ENCODE measurements at regions not wholly inside any gene's neighbourhood (a gene's known extent, or its start where the extent isn't known, plus 50 kb on each side); places are given as distances from the start of the nearest gene placed in this dataset.

GRCh38 chr21:24870633-24871032 lies 736.6 kb downstream of the MRPL39 start:
- no peak for DNase-seq

GRCh38 chr21:24869862-24870261 lies 737.4 kb downstream of the MRPL39 start:
- DNase-seq: no peak

GRCh38 chr21:24868117-24868516 lies 739.2 kb downstream of the MRPL39 start:
- no peak for DNase-seq

GRCh38 chr21:24861471-24861870 lies 745.8 kb downstream of the MRPL39 start:
- DNase-seq: no peak

- DNase-seq: no peak
Observed at GRCh38 chr21:24856326-24856725, 751.0 kb downstream of the MRPL39 start.

- no peak for DNase-seq
Observed at GRCh38 chr21:24852610-24853195, 754.6 kb downstream of the MRPL39 start.

- no peak for DNase-seq
Observed at GRCh38 chr21:24850121-24850520, 757.2 kb downstream of the MRPL39 start.

- no peak for DNase-seq
Observed at GRCh38 chr21:24844671-24845070, 762.6 kb downstream of the MRPL39 start.

- no peak for DNase-seq
Observed at GRCh38 chr21:24840287-24840686, 767.0 kb downstream of the MRPL39 start.

- DNase-seq: no peak
Observed at GRCh38 chr21:24832961-24833360, 774.3 kb downstream of the MRPL39 start.

- no peak for DNase-seq
Observed at GRCh38 chr21:24829397-24829796, 777.9 kb downstream of the MRPL39 start.

GRCh38 chr21:24826822-24827221 lies 780.5 kb downstream of the MRPL39 start:
- DNase-seq: no peak

GRCh38 chr21:24825348-24825747 lies 781.9 kb downstream of the MRPL39 start:
- no peak for DNase-seq

GRCh38 chr21:24824209-24824608 lies 783.1 kb downstream of the MRPL39 start:
- no peak for DNase-seq

- no peak for DNase-seq
Observed at GRCh38 chr21:24823247-24823646, 784.0 kb downstream of the MRPL39 start.

- no peak for DNase-seq
Observed at GRCh38 chr21:24785033-24785432, 822.2 kb downstream of the MRPL39 start.

GRCh38 chr21:24781146-24781545 lies 826.1 kb downstream of the MRPL39 start:
- no peak for DNase-seq

- no peak for DNase-seq
Observed at GRCh38 chr21:24759348-24760075, 847.8 kb downstream of the MRPL39 start.

GRCh38 chr21:24738063-24738462 lies 869.2 kb downstream of the MRPL39 start:
- no peak for DNase-seq

GRCh38 chr21:24737296-24737850 lies 869.9 kb downstream of the MRPL39 start:
- no peak for DNase-seq

GRCh38 chr21:24730661-24731060 lies 876.6 kb downstream of the MRPL39 start:
- no peak for DNase-seq

GRCh38 chr21:24729568-24729967 lies 877.7 kb downstream of the MRPL39 start:
- DNase-seq: no peak

GRCh38 chr21:24727803-24728440 lies 879.4 kb downstream of the MRPL39 start:
- no peak for DNase-seq
